HepG2 (cell line): ENCODE measurements at regions not wholly inside any gene's neighbourhood (a gene's known extent, or its start where the extent isn't known, plus 50 kb on each side); places are given as distances from the start of the nearest gene placed in this dataset.

Source experiments
- ATAC-seq: fragments of 200-7000 bp; cut with Tn5 transposase; 3 replicates; pipeline ENCODE4 v1.9.1; 2020; ENCODE audit warnings: mild to moderate bottlenecking, moderate library complexity
- BruUV-seq: library from RNA; stranded (reverse); fragments of 400-500 nt; replicated peaks from 2 replicates; lab custom pipeline; 2021; lab: Mats Ljungman, UMichigan
- CTCF ChIA-PET: fragments of 300-600 bp; formaldehyde crosslinking; extraction: SDS; loops from one replicate; lab custom pipeline; 2021; ENCODE audit warnings: low total read pairs, inconsistent platforms, low intra/inter-chr PET ratio; lab: Yijun Ruan, JAX
- POLR2A ChIA-PET: fragments of 350-600 bp; sonication (Branson Sonifier 250); formaldehyde crosslinking; loops from one replicate; lab custom pipeline; 2020; ENCODE audit warnings: antibody characterized with exemption, inconsistent platforms; lab: Yijun Ruan, JAX
- DNase-seq: peaks from one replicate; pipeline ENCODE4 v3.0.0-alpha.2; 2015; ENCODE audit warnings: low spot score
- FAIRE-seq: peaks from 3 replicates; lab custom pipeline; 2011; peaks lifted over from hg19 to GRCh38; lab: Jason Lieb, UNC
- H2AFZ ChIP-seq: one replicate; pipeline ENCODE4 v1.6.1; 2011; ENCODE audit warnings: low read length, inconsistent platforms
- H3K27ac ChIP-seq: fragments of 300-600 bp; 3 replicates; pipeline ENCODE4 v1.8.0; 2011; ENCODE audit warnings: mixed run types, mild to moderate bottlenecking, mixed read lengths, low read length, inconsistent platforms; ENCODE audit not compliant: insufficient read depth; ENCODE audit errors: extremely low read length
- H3K27me3 ChIP-seq, 2 experiments: fragments of 200-600 bp in 1 of 2; 2 replicates in 1 of 2; 3 replicates in 1 of 2; pipeline versions ENCODE4 v1.6.0 to v1.8.0; 2011; ENCODE audit warnings: low read length in 2 of 2, mild to moderate bottlenecking in 2 of 2, moderate library complexity in 2 of 2, inconsistent platforms in 1 of 2; ENCODE audit not compliant: insufficient read depth in 2 of 2, control insufficient read depth in 1 of 2
- H3K36me3 ChIP-seq, 2 experiments: fragments of 200-600 bp in 1 of 2; replicated peaks in 1 of 2; 2 replicates in 1 of 2; 3 replicates in 1 of 2; pipeline versions ENCODE4 v1.5.1 to v1.8.0; 2011; ENCODE audit warnings: low read length in 2 of 2, inconsistent platforms in 1 of 2; ENCODE audit not compliant: insufficient read depth in 2 of 2, control insufficient read depth in 1 of 2
- H3K4me1 ChIP-seq: 2 replicates; pipeline ENCODE4 v1.5.1; 2012; ENCODE audit warnings: low read length, inconsistent platforms; ENCODE audit not compliant: insufficient read depth
- H3K4me2 ChIP-seq: 2 replicates; pipeline ENCODE4 v1.6.0; 2011; ENCODE audit warnings: low read depth, low read length, inconsistent platforms
- H3K4me3 ChIP-seq, 3 experiments: fragments of 200-600 bp in 1 of 3; sonication (generic), shearing (Covaris generic) in 1 of 3; replicated peaks in 1 of 3; 2 replicates each; pipeline ENCODE4 v1.5.1; 2011 to 2016; ENCODE audit warnings: low read length in 3 of 3, inconsistent platforms in 2 of 3, low read depth in 2 of 3, mild to moderate bottlenecking in 2 of 3, control low read depth in 1 of 3, mixed read lengths in 1 of 3; ENCODE audit not compliant: insufficient read depth in 1 of 3
- H3K79me2 ChIP-seq: one replicate; pipeline ENCODE4 v1.6.1; 2011; ENCODE audit warnings: low read length, inconsistent platforms; ENCODE audit not compliant: insufficient read depth
- H3K9ac ChIP-seq: 2 replicates; pipeline ENCODE4 v1.6.0; 2011; ENCODE audit warnings: mild to moderate bottlenecking, low read depth, low read length, inconsistent platforms; ENCODE audit not compliant: insufficient read depth
- H3K9me3 ChIP-seq: 2 replicates; pipeline ENCODE4 v1.5.1; 2012; ENCODE audit warnings: mild to moderate bottlenecking, low read length
- H4K20me1 ChIP-seq: 2 replicates; pipeline ENCODE4 v1.6.0; 2011; ENCODE audit warnings: inconsistent platforms, mild to moderate bottlenecking, low read length, moderate library complexity; ENCODE audit not compliant: insufficient read depth
- EHMT2 ChIP-seq: fragments of 200-600 bp; sonication (generic); IDR thresholded peaks from 2 replicates; pipeline ENCODE4 v1.7.0; 2017; ENCODE audit warnings: antibody characterized with exemption, low read depth, low read length, borderline replicate concordance
- ETV5 ChIP-seq: IDR thresholded peaks from 2 replicates; pipeline ENCODE4 v1.6.1; 2018; ENCODE audit warnings: missing biosample characterization, missing genetic modification reagents, inconsistent platforms, borderline replicate concordance
- KAT2B ChIP-seq: fragments of 150-350 bp; IDR thresholded peaks from 2 replicates; pipeline ENCODE4 v1.6.1; 2014; ENCODE audit warnings: low read depth, low read length, borderline replicate concordance
- KLF15 ChIP-seq: sonication (generic); formaldehyde crosslinking; IDR thresholded peaks from 2 replicates; pipeline ENCODE4 v1.8.1; 2023; ENCODE audit warnings: borderline replicate concordance, mild to moderate bottlenecking, inconsistent platforms, missing genetic modification reagents, mixed read lengths
- MATR3 ChIP-seq: sonication (generic); formaldehyde crosslinking; IDR thresholded peaks from 2 replicates; pipeline ENCODE4 v1.4.0; 2020; ENCODE audit warnings: missing genetic modification reagents
- MTF2 ChIP-seq: sonication (generic); formaldehyde crosslinking; IDR thresholded peaks from 2 replicates; pipeline ENCODE4 v1.5.0; 2020; ENCODE audit warnings: missing genetic modification reagents, borderline replicate concordance
- MXD4 ChIP-seq: IDR thresholded peaks from 2 replicates; pipeline ENCODE4 v1.6.1; 2016; ENCODE audit warnings: mild to moderate bottlenecking, missing biosample characterization, missing genetic modification reagents
- NCOA1 ChIP-seq: sonication (generic); formaldehyde crosslinking; IDR thresholded peaks from 2 replicates; pipeline ENCODE4 v1.9.0; 2021; ENCODE audit warnings: missing genetic modification reagents
- NCOR1 ChIP-seq: fragments of 200-600 bp; sonication (generic); IDR thresholded peaks from 2 replicates; pipeline ENCODE4 v1.7.0; 2017; ENCODE audit warnings: antibody characterized with exemption, low read length, borderline replicate concordance
- SMAD9 ChIP-seq: sonication (generic); formaldehyde crosslinking; IDR thresholded peaks from 2 replicates; pipeline ENCODE4 v1.5.1; 2020; ENCODE audit warnings: mild to moderate bottlenecking, missing genetic modification reagents
- TRIM24 ChIP-seq: sonication (generic); formaldehyde crosslinking; IDR thresholded peaks from 2 replicates; pipeline ENCODE4 v1.8.0; 2022; ENCODE audit warnings: mild to moderate bottlenecking, missing genetic modification reagents
- XBP1 ChIP-seq: sonication (generic); formaldehyde crosslinking; IDR thresholded peaks from 2 replicates; pipeline ENCODE4 v1.5.0; 2020; ENCODE audit warnings: missing genetic modification reagents
- ZNF350 ChIP-seq: sonication (generic); formaldehyde crosslinking; IDR thresholded peaks from 2 replicates; pipeline ENCODE4 v1.4.0; 2020; ENCODE audit warnings: mild to moderate bottlenecking, low read depth, missing genetic modification reagents, borderline replicate concordance
- ZNF556 ChIP-seq: sonication (generic); formaldehyde crosslinking; IDR thresholded peaks from 2 replicates; pipeline ENCODE4 v1.4.0; 2020; ENCODE audit warnings: mild to moderate bottlenecking, missing genetic modification reagents, borderline replicate concordance
- ZNF567 ChIP-seq: sonication (generic); formaldehyde crosslinking; IDR thresholded peaks from 2 replicates; pipeline ENCODE4 v1.8.1; 2023; ENCODE audit warnings: mild to moderate bottlenecking, missing genetic modification reagents, borderline replicate concordance
- ZNF746 ChIP-seq: sonication (generic); formaldehyde crosslinking; IDR thresholded peaks from 2 replicates; pipeline ENCODE4 v1.8.0; 2022; ENCODE audit warnings: mild to moderate bottlenecking, missing genetic modification reagents
- ZSCAN12 ChIP-seq: sonication (generic); formaldehyde crosslinking; IDR thresholded peaks from 2 replicates; pipeline ENCODE4 v1.9.0; 2021; ENCODE audit warnings: mild to moderate bottlenecking, missing genetic modification reagents
- WGBS: methylation state at CpG from one replicate; pipeline ENCODE4 v1.1.6; 2017; ENCODE audit warnings: low lambda C conversion rate; 5-methylcytosine and 5-hydroxymethylcytosine counted together
- in situ Hi-C: cut with HindIII; loops from 2 replicates; pipeline ENCODE4 v1.10.0; 2017; ENCODE audit warnings: low pct_unique_long_range_greater_than_20kb; ENCODE audit not compliant: extremely low pct_ligation_motif_present
- intact Hi-C: fragments of 100-400 bp; cut with micrococcal nuclease; formaldehyde crosslinking; loops from one replicate; pipeline ENCODE4 v1.10.0; 2022; ENCODE audit not compliant: unreplicated experiment
- TF ChIP-seq, protein P1 (sequence below): sonication (generic); formaldehyde crosslinking; IDR thresholded peaks from 2 replicates; pipeline ENCODE4 v1.4.0; 2020; ENCODE audit warnings: low read depth, mild to moderate bottlenecking, missing genetic modification reagents
- TF ChIP-seq, protein P2 (sequence below): sonication (generic); formaldehyde crosslinking; IDR thresholded peaks from 2 replicates; pipeline ENCODE4 v1.5.0; 2020; ENCODE audit warnings: mild to moderate bottlenecking, missing genetic modification reagents, borderline replicate concordance
- TF ChIP-seq, protein P3 (sequence below): sonication (generic); formaldehyde crosslinking; conservative IDR thresholded peaks from 2 replicates; pipeline ENCODE4 v1.8.1; 2023; ENCODE audit warnings: missing genetic modification reagents

DNA sequence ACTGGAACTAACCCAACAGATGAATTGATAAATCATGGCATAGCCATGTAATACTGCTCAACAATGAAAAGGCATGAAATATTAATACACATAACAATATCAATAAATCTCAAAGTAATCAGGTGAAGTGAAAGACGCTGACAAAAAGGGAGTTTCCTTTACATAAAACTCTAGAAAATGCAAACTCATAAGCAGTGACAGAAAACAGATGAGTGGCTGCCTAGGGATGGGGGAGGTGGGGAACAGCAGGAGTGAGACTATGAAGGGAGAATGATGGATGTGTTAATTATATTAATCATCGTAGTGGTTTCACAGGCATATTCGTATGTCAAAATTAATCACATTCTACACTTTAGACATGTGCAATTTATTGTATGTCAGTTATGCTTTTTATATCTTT lies 59.8 kb upstream of the SHC3 start:
- ATAC-seq = no peak
- Histone ChIP-seq H3K4me1 (no peaks in the 10 kb centered on the region), H3K9me3 (no peaks in the 10 kb centered on the region), H3K9ac (no peak overlapping the region), H3K4me3 (no peak overlapping the region), H3K27ac (no peak overlapping the region), H4K20me1 (no peaks in the 10 kb centered on the region), H3K4me2 (no peak overlapping the region), H3K36me3 (no peaks in the 10 kb centered on the region), H3K27me3 (no peaks in the 10 kb centered on the region), H3K79me2 (no peaks in the 10 kb centered on the region), H2AFZ (no peak overlapping the region)
- no TSS peak for BruUV-seq
- DNase-seq = no peak
- in situ Hi-C loops (no loop called here), intact Hi-C loops (no loop called here)
- CTCF ChIA-PET = no interaction called here
- POLR2A ChIA-PET = no interaction called here
- TF ChIP-seq NCOA1 (CRISPR knock-in tag) (no peak), ZNF746 (CRISPR knock-in tag) (no peak), XBP1 (CRISPR knock-in tag) (no peak), NCOR1 (no peak), MXD4 (CRISPR knock-in tag) (no peak), MATR3 (no peak), TRIM24 (CRISPR knock-in tag) (no peak), ZNF567 (CRISPR knock-in tag) (no peak), KLF15 (no peak), KAT2B (no peak), SMAD9 (CRISPR knock-in tag) (no peak), ZNF556 (CRISPR knock-in tag) (no peak), ETV5 (CRISPR knock-in tag) (no peak), ZNF350 (CRISPR knock-in tag) (no peak), ZSCAN12 (CRISPR knock-in tag) (no peak), MTF2 (no peak), EHMT2 (no peak)
- TF ChIP-seq, protein P1, sequence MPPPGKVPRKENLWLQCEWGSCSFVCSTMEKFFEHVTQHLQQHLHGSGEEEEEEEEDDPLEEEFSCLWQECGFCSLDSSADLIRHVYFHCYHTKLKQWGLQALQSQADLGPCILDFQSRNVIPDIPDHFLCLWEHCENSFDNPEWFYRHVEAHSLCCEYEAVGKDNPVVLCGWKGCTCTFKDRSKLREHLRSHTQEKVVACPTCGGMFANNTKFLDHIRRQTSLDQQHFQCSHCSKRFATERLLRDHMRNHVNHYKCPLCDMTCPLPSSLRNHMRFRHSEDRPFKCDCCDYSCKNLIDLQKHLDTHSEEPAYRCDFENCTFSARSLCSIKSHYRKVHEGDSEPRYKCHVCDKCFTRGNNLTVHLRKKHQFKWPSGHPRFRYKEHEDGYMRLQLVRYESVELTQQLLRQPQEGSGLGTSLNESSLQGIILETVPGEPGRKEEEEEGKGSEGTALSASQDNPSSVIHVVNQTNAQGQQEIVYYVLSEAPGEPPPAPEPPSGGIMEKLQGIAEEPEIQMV (CRISPR knock-in tag) = no peak
- TF ChIP-seq, protein P2, sequence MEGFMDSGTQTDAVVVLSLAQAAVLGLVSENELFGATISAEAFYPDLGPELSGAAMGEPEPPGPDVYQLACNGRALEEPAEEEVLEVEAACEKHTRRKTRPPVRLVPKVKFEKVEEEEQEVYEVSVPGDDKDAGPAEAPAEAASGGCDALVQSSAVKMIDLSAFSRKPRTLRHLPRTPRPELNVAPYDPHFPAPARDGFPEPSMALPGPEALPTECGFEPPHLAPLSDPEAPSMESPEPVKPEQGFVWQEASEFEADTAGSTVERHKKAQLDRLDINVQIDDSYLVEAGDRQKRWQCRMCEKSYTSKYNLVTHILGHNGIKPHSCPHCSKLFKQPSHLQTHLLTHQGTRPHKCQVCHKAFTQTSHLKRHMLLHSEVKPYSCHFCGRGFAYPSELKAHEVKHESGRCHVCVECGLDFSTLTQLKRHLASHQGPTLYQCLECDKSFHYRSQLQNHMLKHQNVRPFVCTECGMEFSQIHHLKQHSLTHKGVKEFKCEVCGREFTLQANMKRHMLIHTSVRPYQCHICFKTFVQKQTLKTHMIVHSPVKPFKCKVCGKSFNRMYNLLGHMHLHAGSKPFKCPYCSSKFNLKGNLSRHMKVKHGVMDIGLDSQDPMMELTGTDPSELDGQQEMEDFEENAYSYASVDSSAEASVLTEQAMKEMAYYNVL = no peak
- TF ChIP-seq, protein P3, sequence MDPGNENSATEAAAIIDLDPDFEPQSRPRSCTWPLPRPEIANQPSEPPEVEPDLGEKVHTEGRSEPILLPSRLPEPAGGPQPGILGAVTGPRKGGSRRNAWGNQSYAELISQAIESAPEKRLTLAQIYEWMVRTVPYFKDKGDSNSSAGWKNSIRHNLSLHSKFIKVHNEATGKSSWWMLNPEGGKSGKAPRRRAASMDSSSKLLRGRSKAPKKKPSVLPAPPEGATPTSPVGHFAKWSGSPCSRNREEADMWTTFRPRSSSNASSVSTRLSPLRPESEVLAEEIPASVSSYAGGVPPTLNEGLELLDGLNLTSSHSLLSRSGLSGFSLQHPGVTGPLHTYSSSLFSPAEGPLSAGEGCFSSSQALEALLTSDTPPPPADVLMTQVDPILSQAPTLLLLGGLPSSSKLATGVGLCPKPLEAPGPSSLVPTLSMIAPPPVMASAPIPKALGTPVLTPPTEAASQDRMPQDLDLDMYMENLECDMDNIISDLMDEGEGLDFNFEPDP (CRISPR knock-in tag) = no peak
- no peak for FAIRE-seq
- WGBS = 6% methylated on average over 3 of the region's 3 CpGs
